Prostate gland (tissue), 2 donors: ENCODE measurements at regions not wholly inside any gene's neighbourhood (a gene's known extent, or its start where the extent isn't known, plus 50 kb on each side); places are given as distances from the start of the nearest gene placed in this dataset.

Source experiments
- DNase-seq: peaks from one replicate; pipeline ENCODE4 v3.0.0-alpha.2; 2019; ENCODE audit warnings: low spot score
- H3K27ac ChIP-seq, 2 donors: fragments of 200-600 bp; sonication (generic); 2 replicates each; pipeline ENCODE4 v1.5.1; 2017 to 2019
- H3K27me3 ChIP-seq: fragments of 200-600 bp; sonication (generic); replicated peaks from 2 replicates; pipeline ENCODE4 v1.5.1; 2019; ENCODE audit not compliant: insufficient read depth
- H3K36me3 ChIP-seq, 2 donors: fragments of 200-600 bp; sonication (generic); 1 replicate in 1 of 2; 2 replicates in 1 of 2; pipeline versions ENCODE4 v1.5.1 to v1.8.1; 2017 to 2019
- H3K4me1 ChIP-seq: fragments of 200-600 bp; sonication (generic); replicated peaks from 2 replicates; pipeline ENCODE4 v1.5.1; 2019
- H3K4me3 ChIP-seq, 2 donors: fragments of 200-600 bp; sonication (generic); 2 replicates each; pipeline ENCODE4 v1.5.1; 2017 to 2019
- H3K9me3 ChIP-seq: fragments of 200-600 bp; sonication (generic); 2 replicates; pipeline ENCODE4 v1.5.1; 2017
- CTCF ChIP-seq, 4 experiments: fragments of 200-600 bp in 2 of 4; fragments of 450-650 bp in 2 of 4; sonication (generic) in 2 of 4; IDR thresholded peaks; 1 replicate in 3 of 4; 2 replicates in 1 of 4; pipeline ENCODE4 v1.5.1; 2016 to 2019; ENCODE audit warnings: antibody characterized with exemption in 4 of 4, mild to moderate bottlenecking in 2 of 4, moderate library complexity in 2 of 4
- POLR2A ChIP-seq: fragments of 450-650 bp; IDR thresholded peaks from one replicate; pipeline ENCODE4 v1.6.1; 2016; ENCODE audit warnings: antibody characterized with exemption, mild to moderate bottlenecking
- POLR2AphosphoS5 ChIP-seq: sonication (generic); formaldehyde crosslinking; IDR thresholded peaks from one replicate; pipeline ENCODE4 v1.6.1; 2017; ENCODE audit warnings: antibody characterized with exemption
- WGBS: methylation state at CpG from one replicate; pipeline ENCODE4 v1.1.5; 2018; 5-methylcytosine and 5-hydroxymethylcytosine counted together
- intact Hi-C: fragments of 100-400 bp; cut with DNase I; formaldehyde crosslinking; loops from one replicate; pipeline ENCODE4 v1.14.2; 2022

- H3K4me3 ChIP-seq = no peak overlapping the region
- WGBS = 76% methylated on average over 2 of the region's 2 CpGs
- peaks cover 4% of the 10 kb centered on the region for H3K4me1 ChIP-seq
- TF ChIP-seq POLR2AphosphoS5 = no peak
- no peak for TF ChIP-seq CTCF (IDR thresholded peaks at IDR 0.05)
- TF ChIP-seq POLR2A = no peak
- intact Hi-C loops = no loop called here
- H3K36me3 ChIP-seq = no peaks in the 10 kb centered on the region
- H3K27me3 ChIP-seq = no peaks in the 10 kb centered on the region
- H3K9me3 ChIP-seq = no peaks in the 10 kb centered on the region
- no peak for DNase-seq
- H3K27ac ChIP-seq = peak overlapping the region in 1 of 2 donors; percentile 57
Measured at GRCh38 chr20:40464731-40465208, 224.3 kb downstream of the MAFB start.

GRCh38 chr20:40463171-40463570 lies 225.9 kb downstream of the MAFB start:
- Histone ChIP-seq H3K4me3 (no peak overlapping the region), H3K27ac (peak overlapping the region; percentile 57 to 66), H3K9me3 (no peaks in the 10 kb centered on the region), H3K36me3 (no peaks in the 10 kb centered on the region), H3K4me1 (no peaks in the 10 kb centered on the region), H3K27me3 (no peaks in the 10 kb centered on the region)
- 55% methylated on average over 6 of the region's 6 CpGs for WGBS
- intact Hi-C loops = no loop called here
- TF ChIP-seq POLR2AphosphoS5 (no peak), CTCF (IDR thresholded peaks at IDR 0.05) (no peak), POLR2A (no peak)
- DNase-seq = no peak

GRCh38 chr20:40462566-40462965 lies 226.5 kb downstream of the MAFB start:
- Histone ChIP-seq H3K9me3 (no peaks in the 10 kb centered on the region), H3K27ac (peak overlapping the region; percentile 57 to 66), H3K4me3 (no peak overlapping the region), H3K36me3 (no peaks in the 10 kb centered on the region), H3K27me3 (no peaks in the 10 kb centered on the region), H3K4me1 (no peaks in the 10 kb centered on the region)
- 23% methylated on average over 1 of the region's 1 CpG for WGBS
- DNase-seq = no peak
- TF ChIP-seq POLR2AphosphoS5 = peak; percentile 63
- no peak for TF ChIP-seq CTCF (IDR thresholded peaks at IDR 0.05)
- intact Hi-C loops = no loop called here

- 13% methylated on average over 4 of the region's 4 CpGs for WGBS
- H3K4me1 ChIP-seq = no peaks in the 10 kb centered on the region
- TF ChIP-seq CTCF (IDR thresholded peaks at IDR 0.05) = no peak
- no peak for TF ChIP-seq POLR2A
- TF ChIP-seq POLR2AphosphoS5 = no peak
- no peaks in the 10 kb centered on the region for H3K36me3 ChIP-seq
- no peak overlapping the region for H3K27ac ChIP-seq
- H3K4me3 ChIP-seq = no peak overlapping the region
- no peaks in the 10 kb centered on the region for H3K27me3 ChIP-seq
- no peak for DNase-seq
- H3K9me3 ChIP-seq = no peaks in the 10 kb centered on the region
- intact Hi-C loops = no loop called here
Measured at GRCh38 chr20:40459299-40459698, 229.7 kb downstream of the MAFB start.

GRCh38 chr20:40457404-40457803 lies 231.6 kb downstream of the MAFB start:
- H3K4me1 ChIP-seq = no peaks in the 10 kb centered on the region
- H3K27ac ChIP-seq = no peak overlapping the region
- 94% methylated on average over 3 of the region's 3 CpGs for WGBS
- DNase-seq = no peak
- no peak for TF ChIP-seq CTCF (IDR thresholded peaks at IDR 0.05)
- TF ChIP-seq POLR2A = no peak
- no peak for TF ChIP-seq POLR2AphosphoS5
- intact Hi-C loops = no loop called here
- H3K9me3 ChIP-seq = no peaks in the 10 kb centered on the region
- no peaks in the 10 kb centered on the region for H3K36me3 ChIP-seq
- no peak overlapping the region for H3K4me3 ChIP-seq
- H3K27me3 ChIP-seq = no peaks in the 10 kb centered on the region
